ENCODE measurements at regions not wholly inside any gene's neighbourhood (a gene's known extent, or its start where the extent isn't known, plus 50 kb on each side); places are given as distances from the start of the nearest gene placed in this dataset.

DNA sequence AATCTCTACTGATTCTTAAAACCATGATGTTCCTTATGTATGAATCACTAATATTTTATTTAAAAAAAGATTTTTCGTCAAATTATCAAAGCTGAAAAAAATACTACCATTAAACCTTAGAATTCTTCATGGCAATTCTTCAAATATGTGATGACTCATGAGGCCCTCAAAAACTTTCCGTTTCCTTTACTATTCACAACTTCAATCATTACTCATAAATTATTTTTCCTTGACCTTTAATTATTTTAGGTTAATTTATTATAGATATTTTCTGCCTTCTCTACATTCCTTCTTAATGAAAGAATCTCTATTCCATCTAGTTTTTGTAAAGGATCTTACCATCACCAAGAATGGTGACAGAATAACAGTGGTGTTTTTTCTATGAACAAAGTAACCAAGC lies 162.1 kb upstream of the SOX5 start:
- no peak overlapping the region for H3K27ac ChIP-seq (ENCODE audit: low read depth, low read length)
- no peak overlapping the region for H3K4me3 ChIP-seq (ENCODE audit: low read depth, low read length)
- H3K4me1 ChIP-seq (ENCODE audit: control insufficient read depth, insufficient read depth, low read length): peaks cover 16% of the 10 kb centered on the region; the same call in 1 of the 2 replicates
- H3K36me3 ChIP-seq (ENCODE audit: control insufficient read depth, insufficient read depth, low read length): no peaks in the 10 kb centered on the region
- no peaks in the 10 kb centered on the region for H3K9me3 ChIP-seq (ENCODE audit: control insufficient read depth, insufficient read depth, low read length)
- H3K9ac ChIP-seq (ENCODE audit: low read depth, low read length): no peak overlapping the region
- no peaks in the 10 kb centered on the region for H3K27me3 ChIP-seq (ENCODE audit: control insufficient read depth, insufficient read depth, low read length)

GRCh38 chr12:24111086-24111485 lies 161.6 kb upstream of the SOX5 start:
- Histone ChIP-seq H3K27me3 (ENCODE audit: control insufficient read depth, insufficient read depth, low read length) (no peaks in the 10 kb centered on the region), H3K36me3 (ENCODE audit: control insufficient read depth, insufficient read depth, low read length) (no peaks in the 10 kb centered on the region), H3K27ac (ENCODE audit: low read depth, low read length) (no peak overlapping the region), H3K9me3 (ENCODE audit: control insufficient read depth, insufficient read depth, low read length) (no peaks in the 10 kb centered on the region), H3K9ac (ENCODE audit: low read depth, low read length) (no peak overlapping the region), H3K4me1 (ENCODE audit: control insufficient read depth, insufficient read depth, low read length) (peaks cover 11% of the 10 kb centered on the region; the same call in 1 of the 2 replicates), H3K4me3 (ENCODE audit: low read depth, low read length) (no peak overlapping the region)

DNA sequence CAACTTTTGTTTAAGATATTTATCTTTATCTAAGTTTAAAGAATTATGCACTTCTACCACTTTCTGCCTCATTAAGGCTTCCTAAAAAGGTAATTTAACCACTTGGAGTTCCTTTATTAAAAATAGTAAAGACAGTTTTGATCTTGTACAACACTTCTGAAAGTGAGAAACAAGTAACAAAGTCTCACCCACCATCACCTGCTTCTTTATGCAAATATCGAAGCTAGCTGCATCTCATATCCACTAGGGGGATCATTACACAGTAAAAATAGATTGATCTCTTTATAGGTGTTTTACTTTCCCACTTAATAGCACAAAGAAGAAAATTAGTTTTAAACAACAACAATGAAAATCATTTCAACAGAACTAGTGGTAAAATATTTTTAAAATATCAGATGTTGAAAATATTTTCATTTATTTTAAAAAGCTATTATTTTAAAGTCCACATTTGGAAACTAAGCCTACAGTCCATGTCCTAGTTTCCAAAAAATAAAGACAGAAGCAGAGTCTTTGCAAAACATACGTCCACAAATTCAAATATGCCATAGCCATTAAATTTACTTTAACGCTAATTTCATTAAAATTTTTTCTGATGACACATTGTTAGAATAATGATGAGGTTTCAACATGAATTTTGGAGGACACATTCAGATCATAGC lies 160.0 kb upstream of the SOX5 start:
- no peak overlapping the region for H3K9ac ChIP-seq (ENCODE audit: low read depth, low read length)
- H3K27ac ChIP-seq (ENCODE audit: low read depth, low read length): no peak overlapping the region
- no peaks in the 10 kb centered on the region for H3K9me3 ChIP-seq (ENCODE audit: control insufficient read depth, insufficient read depth, low read length)
- H3K27me3 ChIP-seq (ENCODE audit: control insufficient read depth, insufficient read depth, low read length): no peaks in the 10 kb centered on the region
- H3K4me1 ChIP-seq (ENCODE audit: control insufficient read depth, insufficient read depth, low read length): no peaks in the 10 kb centered on the region
- no peaks in the 10 kb centered on the region for H3K36me3 ChIP-seq (ENCODE audit: control insufficient read depth, insufficient read depth, low read length)
- H3K4me3 ChIP-seq (ENCODE audit: low read depth, low read length): no peak overlapping the region

DNA sequence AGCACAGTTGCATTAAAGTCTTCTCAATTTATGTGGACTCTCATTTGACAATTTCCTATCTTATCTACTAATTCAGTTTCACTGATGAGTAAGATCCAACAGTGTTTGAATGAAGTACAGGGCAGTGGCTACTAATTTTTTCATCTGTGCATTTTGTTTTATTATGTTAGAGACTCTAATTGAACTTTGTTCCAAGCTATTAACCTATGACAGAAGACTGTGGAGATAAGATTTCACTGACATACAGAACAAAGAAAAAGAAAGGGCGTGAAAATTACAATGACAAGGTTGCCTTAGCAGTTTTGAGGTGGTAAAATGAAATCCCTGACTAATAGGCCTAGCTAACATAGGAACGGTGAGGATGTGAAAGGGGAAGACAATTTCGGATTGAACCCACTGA lies 153.2 kb upstream of the SOX5 start:
- no peak overlapping the region for H3K27ac ChIP-seq (ENCODE audit: low read depth, low read length)
- H3K9me3 ChIP-seq (ENCODE audit: control insufficient read depth, insufficient read depth, low read length): no peaks in the 10 kb centered on the region
- H3K4me3 ChIP-seq (ENCODE audit: low read depth, low read length): no peak overlapping the region
- no peaks in the 10 kb centered on the region for H3K36me3 ChIP-seq (ENCODE audit: control insufficient read depth, insufficient read depth, low read length)
- no peaks in the 10 kb centered on the region for H3K4me1 ChIP-seq (ENCODE audit: control insufficient read depth, insufficient read depth, low read length)
- no peak overlapping the region for H3K9ac ChIP-seq (ENCODE audit: low read depth, low read length)
- no peaks in the 10 kb centered on the region for H3K27me3 ChIP-seq (ENCODE audit: control insufficient read depth, insufficient read depth, low read length)

DNA sequence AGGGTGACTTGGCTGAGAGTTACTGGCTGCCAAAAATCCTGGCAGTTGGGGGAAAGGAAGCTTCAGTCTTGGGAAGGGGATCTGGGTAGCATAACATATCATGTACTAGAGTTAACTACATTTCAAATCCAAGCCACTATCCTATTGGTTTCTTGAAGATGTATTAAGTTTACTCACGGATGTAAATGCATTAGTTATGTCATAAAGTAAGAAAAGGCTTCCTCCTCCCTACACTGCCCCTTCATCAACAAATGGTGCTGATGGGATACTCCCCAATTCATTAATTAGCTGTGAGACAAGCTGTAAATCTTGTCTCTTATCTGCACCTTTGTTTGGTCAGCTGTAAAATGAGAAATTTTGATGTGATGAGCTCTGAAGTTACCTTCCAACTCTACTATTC lies 150.1 kb upstream of the SOX5 start:
- H3K4me1 ChIP-seq (ENCODE audit: control insufficient read depth, insufficient read depth, low read length): no peaks in the 10 kb centered on the region
- H3K27me3 ChIP-seq (ENCODE audit: control insufficient read depth, insufficient read depth, low read length): no peaks in the 10 kb centered on the region
- no peaks in the 10 kb centered on the region for H3K36me3 ChIP-seq (ENCODE audit: control insufficient read depth, insufficient read depth, low read length)
- no peak overlapping the region for H3K9ac ChIP-seq (ENCODE audit: low read depth, low read length)
- H3K4me3 ChIP-seq (ENCODE audit: low read depth, low read length): no peak overlapping the region
- no peak overlapping the region for H3K27ac ChIP-seq (ENCODE audit: low read depth, low read length)
- no peaks in the 10 kb centered on the region for H3K9me3 ChIP-seq (ENCODE audit: control insufficient read depth, insufficient read depth, low read length)

DNA sequence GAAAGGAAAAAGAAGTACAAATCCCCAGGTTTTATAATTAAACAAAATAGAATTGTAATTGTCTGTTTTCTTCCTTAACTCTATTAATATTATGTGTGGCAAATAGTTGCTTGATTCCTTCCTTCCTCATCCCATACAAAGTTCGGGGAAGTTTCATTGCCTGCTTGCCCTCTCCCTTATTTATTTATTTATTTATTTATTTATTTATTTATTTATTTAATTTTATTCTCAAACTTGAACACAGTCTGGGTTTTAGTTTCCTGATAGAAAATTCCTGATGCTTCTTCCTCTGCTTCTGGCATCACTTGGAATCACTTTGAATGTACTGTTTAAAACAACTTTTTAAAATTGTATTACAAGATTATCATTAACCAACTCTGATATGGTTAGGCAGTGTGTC lies 145.8 kb upstream of the SOX5 start:
- Histone ChIP-seq H3K9ac (ENCODE audit: low read depth, low read length) (no peak overlapping the region), H3K27ac (ENCODE audit: low read depth, low read length) (no peak overlapping the region), H3K4me1 (ENCODE audit: control insufficient read depth, insufficient read depth, low read length) (no peaks in the 10 kb centered on the region), H3K36me3 (ENCODE audit: control insufficient read depth, insufficient read depth, low read length) (no peaks in the 10 kb centered on the region), H3K9me3 (ENCODE audit: control insufficient read depth, insufficient read depth, low read length) (no peaks in the 10 kb centered on the region), H3K4me3 (ENCODE audit: low read depth, low read length) (no peak overlapping the region), H3K27me3 (ENCODE audit: control insufficient read depth, insufficient read depth, low read length) (no peaks in the 10 kb centered on the region)

- no peaks in the 10 kb centered on the region for H3K4me1 ChIP-seq (ENCODE audit: control insufficient read depth, insufficient read depth, low read length)
- H3K9me3 ChIP-seq (ENCODE audit: control insufficient read depth, insufficient read depth, low read length): no peaks in the 10 kb centered on the region
- H3K9ac ChIP-seq (ENCODE audit: low read depth, low read length): no peak overlapping the region
- no peaks in the 10 kb centered on the region for H3K36me3 ChIP-seq (ENCODE audit: control insufficient read depth, insufficient read depth, low read length)
- no peak overlapping the region for H3K4me3 ChIP-seq (ENCODE audit: low read depth, low read length)
- H3K27me3 ChIP-seq (ENCODE audit: control insufficient read depth, insufficient read depth, low read length): no peaks in the 10 kb centered on the region
- no peak overlapping the region for H3K27ac ChIP-seq (ENCODE audit: low read depth, low read length)
Measured at GRCh38 chr12:24089510-24089890, 140.0 kb upstream of the SOX5 start.

- H3K9ac ChIP-seq (ENCODE audit: low read depth, low read length): no peak overlapping the region
- no peak overlapping the region for H3K27ac ChIP-seq (ENCODE audit: low read depth, low read length)
- H3K4me1 ChIP-seq (ENCODE audit: control insufficient read depth, insufficient read depth, low read length): no peaks in the 10 kb centered on the region
- no peaks in the 10 kb centered on the region for H3K27me3 ChIP-seq (ENCODE audit: control insufficient read depth, insufficient read depth, low read length)
- H3K36me3 ChIP-seq (ENCODE audit: control insufficient read depth, insufficient read depth, low read length): no peaks in the 10 kb centered on the region
- no peaks in the 10 kb centered on the region for H3K9me3 ChIP-seq (ENCODE audit: control insufficient read depth, insufficient read depth, low read length)
- H3K4me3 ChIP-seq (ENCODE audit: low read depth, low read length): no peak overlapping the region
Measured at GRCh38 chr12:24088751-24089509, 139.5 kb upstream of the SOX5 start.

GRCh38 chr12:24087294-24087693 lies 137.8 kb upstream of the SOX5 start:
- Histone ChIP-seq H3K4me1 (ENCODE audit: control insufficient read depth, insufficient read depth, low read length) (no peaks in the 10 kb centered on the region), H3K27me3 (ENCODE audit: control insufficient read depth, insufficient read depth, low read length) (no peaks in the 10 kb centered on the region), H3K9me3 (ENCODE audit: control insufficient read depth, insufficient read depth, low read length) (no peaks in the 10 kb centered on the region), H3K27ac (ENCODE audit: low read depth, low read length) (no peak overlapping the region), H3K9ac (ENCODE audit: low read depth, low read length) (no peak overlapping the region), H3K4me3 (ENCODE audit: low read depth, low read length) (no peak overlapping the region), H3K36me3 (ENCODE audit: control insufficient read depth, insufficient read depth, low read length) (no peaks in the 10 kb centered on the region)

DNA sequence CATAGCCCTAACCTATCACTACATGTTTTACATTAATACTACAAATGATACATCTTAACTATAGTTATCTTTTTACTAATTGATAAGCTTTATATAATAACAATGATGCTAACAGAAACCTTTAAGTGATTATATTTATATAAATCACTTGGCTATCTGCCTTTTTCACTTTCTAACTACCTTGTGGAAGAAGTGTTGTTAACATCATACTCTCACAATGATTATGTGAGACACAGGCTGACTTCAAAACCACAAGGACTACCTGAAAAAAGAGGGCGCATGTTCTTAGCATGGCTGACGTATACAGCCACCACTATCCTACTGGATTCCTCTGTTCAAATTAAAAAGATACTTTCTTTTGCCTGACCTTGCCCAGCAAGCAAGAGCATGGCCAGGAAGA lies 135.3 kb upstream of the SOX5 start:
- no peak overlapping the region for H3K9ac ChIP-seq (ENCODE audit: low read depth, low read length)
- H3K27me3 ChIP-seq (ENCODE audit: control insufficient read depth, insufficient read depth, low read length): no peaks in the 10 kb centered on the region
- peaks cover 8% of the 10 kb centered on the region for H3K4me1 ChIP-seq (ENCODE audit: control insufficient read depth, insufficient read depth, low read length)
- no peak overlapping the region for H3K4me3 ChIP-seq (ENCODE audit: low read depth, low read length)
- H3K9me3 ChIP-seq (ENCODE audit: control insufficient read depth, insufficient read depth, low read length): no peaks in the 10 kb centered on the region
- no peak overlapping the region for H3K27ac ChIP-seq (ENCODE audit: low read depth, low read length)
- H3K36me3 ChIP-seq (ENCODE audit: control insufficient read depth, insufficient read depth, low read length): no peaks in the 10 kb centered on the region

GRCh38 chr12:24083838-24084237 lies 134.4 kb upstream of the SOX5 start:
- Histone ChIP-seq H3K4me1 (ENCODE audit: control insufficient read depth, insufficient read depth, low read length) (peaks cover 8% of the 10 kb centered on the region), H3K4me3 (ENCODE audit: low read depth, low read length) (no peak overlapping the region), H3K27ac (ENCODE audit: low read depth, low read length) (no peak overlapping the region), H3K27me3 (ENCODE audit: control insufficient read depth, insufficient read depth, low read length) (no peaks in the 10 kb centered on the region), H3K36me3 (ENCODE audit: control insufficient read depth, insufficient read depth, low read length) (no peaks in the 10 kb centered on the region), H3K9ac (ENCODE audit: low read depth, low read length) (no peak overlapping the region), H3K9me3 (ENCODE audit: control insufficient read depth, insufficient read depth, low read length) (no peaks in the 10 kb centered on the region)

Data from HUES48 (cell line).